ELR (cell line): ENCODE measurements at regions not wholly inside any gene's neighbourhood (a gene's known extent, or its start where the extent isn't known, plus 50 kb on each side); places are given as distances from the start of the nearest gene placed in this dataset.
A peak's percentile ranks its signal among the peaks of the same experiment; 100 is the strongest.
"Not testable (repeated sequence)": the region's sequence is repeated elsewhere in the genome, so short reads cannot be mapped to it uniquely, and the experiment has no call there.

Source experiments
- DNase-seq: peaks from one replicate; pipeline ENCODE4 v3.0.0-alpha.2; 2015; ENCODE audit warnings: low read depth

DNA sequence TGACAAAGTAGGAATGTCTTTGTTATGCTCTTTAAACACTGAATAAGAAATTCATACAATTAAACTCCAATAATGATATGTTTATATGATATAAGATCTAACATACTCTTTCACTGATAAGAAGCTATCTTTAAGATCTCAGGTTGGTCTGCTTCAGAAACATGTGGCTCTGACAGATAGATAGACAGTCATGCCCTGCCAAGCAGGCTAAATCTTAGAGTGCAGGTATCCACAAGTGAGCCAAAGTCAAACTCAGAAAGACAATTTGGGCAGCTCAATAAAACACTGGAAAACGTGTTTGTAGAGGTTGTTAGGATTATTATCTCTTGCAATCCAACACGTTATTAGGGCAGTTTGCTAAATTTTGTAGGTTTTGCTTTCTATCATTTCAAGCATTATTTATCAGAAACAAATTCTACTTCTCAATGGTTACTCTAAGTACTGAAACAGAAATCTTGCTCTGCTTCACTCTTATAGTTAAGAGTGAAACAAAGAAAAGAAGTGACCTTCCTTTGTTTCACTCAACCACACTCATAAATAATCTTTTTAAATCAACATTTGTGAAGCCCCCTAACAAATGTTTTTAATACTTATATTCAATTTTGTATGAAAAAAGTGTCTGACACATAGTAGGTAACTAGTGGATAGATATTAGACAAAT lies 1255.6 kb downstream of the DIAPH3 start:
- DNase-seq = no peak

DNA sequence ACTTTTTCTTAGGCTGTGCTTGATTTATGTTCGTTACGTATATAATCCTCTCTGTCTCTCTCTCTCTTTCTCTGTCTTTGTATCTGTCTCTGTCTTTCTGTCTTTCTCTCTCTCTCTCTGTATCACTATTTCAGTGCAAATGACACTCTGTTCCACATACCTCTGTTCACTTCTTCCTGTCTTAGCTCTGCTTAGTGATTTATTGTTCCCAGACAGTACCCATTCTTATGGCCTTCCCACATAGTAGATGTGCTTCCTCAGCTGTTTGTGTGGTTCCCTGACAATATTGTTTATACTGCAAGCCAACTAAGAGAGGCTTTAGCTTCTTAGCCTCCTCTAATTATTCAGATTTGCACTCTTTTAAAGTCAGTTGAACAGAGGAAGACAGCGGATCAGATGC lies 1244.2 kb downstream of the DIAPH3 start:
- DNase-seq = no peak

DNA sequence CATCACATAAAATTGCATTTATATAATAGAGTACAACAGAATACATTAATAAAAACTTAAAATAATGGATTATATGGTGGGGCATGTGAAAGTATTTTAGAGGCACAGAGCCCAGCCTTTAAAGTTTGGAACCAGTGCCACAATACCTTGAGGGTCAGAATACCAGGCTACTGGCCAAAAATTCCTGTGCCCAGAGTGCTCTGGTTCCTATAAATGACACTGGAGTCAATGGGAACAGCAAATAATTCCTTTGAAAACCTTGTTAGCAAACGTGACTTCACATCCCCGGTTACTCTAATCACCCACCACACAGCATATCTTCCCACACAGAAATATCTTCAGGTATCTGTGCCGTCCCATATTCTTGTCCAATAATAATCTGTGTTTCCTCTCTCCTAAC lies 1242.6 kb downstream of the DIAPH3 start:
- DNase-seq = no peak

DNA sequence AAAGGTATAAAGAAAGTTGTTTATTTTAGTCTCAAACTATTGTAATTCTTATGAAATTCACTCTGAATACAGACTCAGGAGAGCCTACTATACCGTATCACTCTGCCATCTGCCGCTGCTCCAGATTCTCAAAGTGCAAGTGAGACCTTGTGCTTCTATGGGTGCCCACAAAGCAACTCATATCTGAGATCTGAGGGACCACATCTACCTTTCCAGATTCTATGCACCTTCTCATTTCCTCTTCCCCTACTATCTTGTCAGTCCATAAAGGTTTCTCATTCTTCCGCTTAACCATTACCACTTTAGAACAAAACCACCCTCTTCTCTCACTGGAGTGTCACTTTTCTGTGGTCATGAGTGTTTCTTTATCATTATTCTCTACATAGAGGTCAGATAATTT lies 1236.9 kb downstream of the DIAPH3 start:
- DNase-seq = no peak

DNA sequence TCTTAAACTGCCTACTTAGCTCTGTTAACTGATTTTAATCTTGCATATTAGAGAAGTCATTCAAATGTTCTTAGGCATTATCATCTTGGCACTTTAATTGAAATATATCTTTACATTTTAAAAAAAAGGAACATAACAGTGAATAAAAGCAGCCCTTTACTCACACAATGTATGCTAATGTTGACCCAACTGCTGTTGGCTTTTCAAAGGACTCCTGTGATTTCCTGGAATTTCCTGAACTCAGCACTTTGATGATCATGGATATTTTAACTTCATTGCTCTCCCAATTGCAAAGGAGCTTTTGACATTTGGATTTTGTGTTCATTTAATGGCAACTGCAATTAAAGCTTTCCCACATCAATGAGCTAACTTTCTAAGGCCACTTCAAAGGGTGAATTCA lies 1230.3 kb downstream of the DIAPH3 start:
- no peak for DNase-seq

DNA sequence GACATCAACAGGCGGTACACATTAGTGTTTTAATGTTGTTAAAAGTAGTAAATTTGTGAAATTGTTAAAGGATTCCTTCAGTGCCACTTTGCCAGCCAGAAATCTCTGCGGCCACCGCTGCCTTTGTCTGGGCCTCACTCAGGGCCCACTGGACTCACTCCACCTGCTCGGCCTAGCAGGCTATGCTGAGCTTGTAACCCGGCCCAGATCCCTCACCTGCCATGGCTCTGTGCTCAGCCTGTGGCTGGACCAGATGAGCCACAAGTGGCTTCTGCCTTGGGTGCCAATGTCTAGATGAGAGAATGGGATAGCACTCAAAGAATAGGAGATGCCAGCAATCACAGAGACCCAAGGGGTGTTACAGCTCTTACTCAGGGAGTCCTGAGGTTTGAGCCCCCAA lies 1228.0 kb downstream of the DIAPH3 start:
- no peak for DNase-seq

DNA sequence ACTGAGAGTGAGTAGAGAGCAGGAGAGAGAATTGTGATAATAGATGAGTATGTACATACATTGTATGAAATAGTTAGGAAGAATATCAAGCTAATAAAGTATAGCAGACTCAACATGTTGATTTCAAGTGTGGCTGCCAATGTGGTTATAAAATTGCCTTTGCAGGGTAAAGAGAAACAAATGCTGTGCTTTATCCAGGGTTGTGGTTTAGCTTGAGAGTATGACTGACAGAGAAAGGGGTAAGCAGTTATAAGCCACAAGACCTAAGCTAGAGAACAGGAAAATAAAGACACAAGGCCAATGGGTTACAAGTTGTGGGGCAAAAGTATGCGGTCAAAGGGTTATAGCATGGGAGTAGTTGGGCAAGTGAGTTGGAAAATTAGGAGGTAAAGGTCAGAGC lies 1217.5 kb downstream of the DIAPH3 start:
- DNase-seq = no peak

DNA sequence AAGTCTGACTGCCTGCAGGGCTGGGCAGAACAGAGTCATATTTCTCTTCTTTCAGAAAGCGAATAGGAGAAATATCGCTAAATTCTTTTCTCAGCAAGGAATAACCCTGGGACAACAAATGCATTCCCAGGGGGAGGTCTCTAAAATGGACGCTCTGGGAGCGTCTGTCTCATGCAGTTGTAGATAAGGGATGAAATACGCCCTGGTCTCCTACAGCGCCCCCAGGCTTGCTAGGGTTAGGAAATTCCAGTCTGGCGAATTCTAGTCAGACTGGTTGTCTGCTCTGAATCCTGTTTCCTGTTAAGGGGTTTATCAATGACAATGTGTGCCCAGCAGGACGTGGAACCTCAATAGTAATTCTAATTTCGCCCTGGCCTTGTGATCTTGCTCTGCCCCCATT lies 1214.1 kb downstream of the DIAPH3 start:
- DNase-seq = no peak

DNA sequence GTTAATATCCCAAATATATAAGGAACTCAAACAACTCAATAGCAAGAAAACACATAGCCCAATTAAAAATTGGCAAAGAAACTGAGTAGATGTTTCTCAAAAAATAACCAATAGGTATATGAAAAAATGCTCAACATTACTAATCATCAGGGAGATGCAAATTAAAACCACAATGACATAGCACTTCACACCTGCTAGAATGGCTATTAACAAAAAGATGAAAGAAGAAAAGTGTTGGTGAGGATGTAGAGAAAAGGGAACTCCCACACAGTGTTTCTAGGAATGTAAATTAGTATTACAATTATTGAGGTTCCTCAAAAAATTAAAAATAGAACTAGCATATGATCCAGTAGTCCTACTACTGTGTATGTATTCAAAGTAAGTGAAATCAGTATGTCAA lies 1212.8 kb downstream of the DIAPH3 start:
- DNase-seq = no peak

DNA sequence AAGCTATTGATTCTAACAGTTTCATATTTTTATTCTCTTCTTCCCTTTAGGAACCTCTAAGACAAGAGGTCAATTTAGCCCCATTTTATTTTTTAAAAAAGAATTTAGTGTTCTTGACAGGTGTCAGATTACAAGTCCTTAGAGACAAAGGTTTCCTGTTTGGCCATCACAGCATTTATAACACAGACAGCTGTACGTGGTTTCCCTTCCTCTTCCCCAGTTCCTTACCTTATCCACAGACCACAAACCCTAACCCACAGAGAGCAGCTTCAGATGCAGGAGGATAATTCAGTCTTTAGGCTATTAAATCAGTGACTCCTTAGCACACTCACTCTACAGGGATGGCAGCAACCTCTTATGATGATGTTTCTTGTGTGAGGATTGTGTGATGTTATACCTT lies 1210.1 kb downstream of the DIAPH3 start:
- DNase-seq = no peak

DNA sequence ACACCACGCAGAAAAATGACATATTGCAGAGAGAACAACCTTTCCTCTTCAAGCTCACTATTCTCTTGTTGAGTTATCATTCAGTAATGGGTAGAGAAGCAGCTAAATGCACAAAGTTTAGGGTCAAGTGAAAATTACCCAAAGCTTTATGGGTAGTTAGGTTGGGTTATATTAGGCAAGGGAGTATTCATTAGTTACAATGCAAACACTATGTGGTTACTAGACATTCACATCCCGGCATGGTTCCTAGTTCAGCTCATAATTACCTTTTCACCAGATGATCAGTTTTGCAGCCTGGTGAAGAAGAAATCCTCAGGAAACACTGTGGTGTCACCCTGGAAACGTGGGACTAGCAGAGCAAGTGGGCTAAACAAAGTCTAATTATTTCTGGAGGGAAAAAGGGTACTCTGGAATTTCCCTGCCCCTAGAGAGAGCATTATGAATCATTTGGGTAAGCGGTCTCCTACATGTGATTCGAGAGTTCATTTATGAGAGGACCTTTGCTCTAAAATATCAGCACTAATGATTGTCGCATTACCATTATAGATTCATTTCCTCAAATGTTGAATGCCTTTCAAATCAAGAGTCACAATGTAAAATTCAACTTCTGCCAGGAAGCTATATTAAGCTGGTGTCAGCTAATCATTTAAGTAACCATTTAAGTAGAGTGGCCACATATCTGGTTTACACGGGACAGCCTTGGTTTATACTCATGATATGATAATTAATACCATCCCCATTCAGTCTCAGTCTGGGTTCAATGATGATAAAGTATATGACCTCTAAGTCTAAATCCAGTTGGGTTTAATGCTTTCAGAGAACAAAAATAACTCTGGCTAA lies 1208.0 kb downstream of the DIAPH3 start:
- DNase-seq = no peak

DNA sequence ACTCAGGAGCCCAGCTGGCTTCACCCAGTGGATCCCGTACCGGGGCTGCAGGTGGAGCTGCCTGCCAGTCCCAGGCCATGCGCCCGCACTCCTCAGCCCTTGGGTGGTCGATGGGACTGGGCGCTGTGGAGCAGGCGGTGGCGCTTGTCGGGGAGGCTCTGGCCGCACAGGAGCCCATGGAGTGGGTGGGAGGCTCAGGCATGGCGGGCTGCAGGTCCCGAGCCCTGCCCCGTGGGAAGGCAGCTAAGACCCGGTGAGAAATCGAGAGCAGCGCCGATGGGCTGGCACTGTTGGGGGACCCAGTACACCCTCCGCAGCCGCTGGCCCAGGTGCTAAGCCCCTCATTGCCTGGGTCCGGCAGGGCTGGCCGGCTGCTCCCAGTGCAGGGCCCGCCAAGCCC lies 1205.6 kb downstream of the DIAPH3 start:
- not testable (repeated sequence) for DNase-seq

DNA sequence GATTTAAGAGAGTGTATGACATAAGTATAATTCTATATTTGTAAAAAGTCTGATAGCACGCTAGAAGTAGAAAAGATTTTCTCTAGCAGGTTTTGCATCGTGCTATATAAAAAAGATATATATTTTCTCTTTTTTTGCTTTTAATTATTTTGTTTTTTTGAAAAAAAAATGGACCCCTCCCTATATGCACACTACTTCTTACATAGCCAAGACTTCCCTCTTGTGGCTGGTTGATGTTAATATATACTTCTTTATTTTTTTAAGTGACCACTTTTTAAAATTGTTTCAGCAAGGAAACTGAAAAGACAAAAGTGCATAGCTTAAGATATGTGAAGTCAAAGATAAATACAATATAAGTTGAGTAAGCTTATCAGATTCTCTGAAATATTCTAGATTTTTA lies 1202.8 kb downstream of the DIAPH3 start:
- DNase-seq = peak; percentile 1

DNA sequence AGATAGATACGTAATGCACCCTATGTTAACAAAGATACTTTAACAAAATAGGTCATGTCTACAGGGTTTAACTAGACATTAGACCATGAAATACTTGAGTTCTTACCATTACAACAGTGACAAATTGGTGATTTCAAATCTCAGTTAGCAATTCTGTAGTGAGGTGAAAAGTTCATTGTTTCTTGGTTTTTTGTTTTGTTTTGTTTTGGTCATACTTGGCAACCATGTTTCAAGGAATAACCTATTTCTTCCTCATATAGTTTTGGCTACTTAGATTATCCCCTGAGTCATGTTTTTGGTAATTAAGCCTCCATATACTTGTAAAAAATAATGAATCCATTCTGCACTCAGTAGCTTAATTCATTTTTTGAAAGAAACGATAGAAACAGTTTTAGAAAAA lies 1200.4 kb downstream of the DIAPH3 start:
- no peak for DNase-seq

DNA sequence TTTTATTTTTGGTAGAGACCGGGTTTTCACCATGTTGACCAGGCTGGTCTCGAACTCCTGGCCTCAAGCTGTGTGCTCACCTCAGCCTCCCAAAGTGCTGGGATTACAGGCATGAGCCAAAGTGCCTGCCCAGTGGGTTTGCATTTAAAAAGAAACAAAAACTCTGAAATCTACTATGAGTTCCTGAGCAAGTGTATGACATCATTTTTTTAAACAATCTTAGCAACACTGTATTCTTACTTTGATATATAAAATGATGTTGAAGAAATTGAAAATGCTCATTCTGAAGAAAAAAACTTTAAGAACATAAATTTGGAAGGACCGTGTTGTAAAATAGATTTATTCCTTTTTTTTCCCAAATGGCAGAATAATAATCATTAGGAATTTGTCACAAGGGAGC lies 1199.7 kb downstream of the DIAPH3 start:
- DNase-seq = no peak

DNA sequence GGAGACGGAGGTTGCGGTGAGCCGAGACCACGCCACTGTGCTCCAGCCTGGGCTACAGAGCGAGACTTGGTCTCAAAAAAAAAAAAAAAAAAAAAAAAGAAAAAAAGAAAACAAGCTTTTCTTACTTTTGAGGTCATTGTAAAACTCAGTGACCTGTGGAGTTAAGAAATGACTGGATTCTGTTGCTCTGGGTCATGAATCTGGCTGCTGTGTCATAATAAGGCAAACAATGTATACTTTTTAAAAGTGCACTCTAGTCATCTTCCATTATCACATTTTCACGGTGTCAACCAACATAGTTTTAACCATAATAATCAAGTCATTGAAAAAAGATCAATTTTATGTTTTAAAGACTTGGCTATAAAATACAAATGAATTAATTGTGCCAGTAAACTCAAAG lies 1186.6 kb downstream of the DIAPH3 start:
- no peak for DNase-seq

DNA sequence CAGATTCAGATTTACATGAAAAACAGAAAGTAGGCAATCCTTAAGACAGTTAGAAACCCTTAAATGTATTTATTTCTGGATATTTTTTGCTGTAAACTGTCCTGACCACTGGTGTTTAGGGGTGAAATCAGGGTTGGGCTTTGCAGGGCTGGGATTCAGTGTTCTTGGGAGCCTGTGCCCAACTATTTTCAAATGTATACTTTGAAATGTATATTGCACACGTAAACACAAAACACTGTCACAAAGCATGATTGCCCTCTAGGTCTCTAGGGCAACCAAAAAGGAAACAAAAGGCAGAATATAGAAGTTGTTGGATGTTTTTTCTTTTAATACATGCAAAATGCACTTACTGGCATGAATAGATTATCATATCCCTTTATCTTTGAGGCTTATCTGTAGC lies 1185.4 kb downstream of the DIAPH3 start:
- no peak for DNase-seq

DNA sequence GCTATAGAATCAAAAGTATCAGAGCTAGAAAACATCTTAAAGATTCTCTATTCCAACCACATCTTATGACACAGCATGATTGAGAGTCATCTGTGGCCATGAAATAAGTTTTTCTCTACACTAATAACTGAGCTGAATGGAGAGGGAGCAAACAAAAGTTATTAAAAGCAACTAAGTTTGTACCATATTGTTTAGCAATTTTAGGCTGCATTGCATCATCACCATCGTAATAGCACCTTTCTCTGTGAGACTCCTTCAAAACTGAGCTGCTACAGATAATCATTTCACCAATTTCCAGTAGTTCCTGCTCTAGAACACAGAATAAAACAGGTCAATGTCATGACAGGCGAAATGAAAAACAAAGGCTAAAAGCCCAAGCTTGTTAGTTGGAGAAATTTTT lies 1183.9 kb downstream of the DIAPH3 start:
- no peak for DNase-seq

DNA sequence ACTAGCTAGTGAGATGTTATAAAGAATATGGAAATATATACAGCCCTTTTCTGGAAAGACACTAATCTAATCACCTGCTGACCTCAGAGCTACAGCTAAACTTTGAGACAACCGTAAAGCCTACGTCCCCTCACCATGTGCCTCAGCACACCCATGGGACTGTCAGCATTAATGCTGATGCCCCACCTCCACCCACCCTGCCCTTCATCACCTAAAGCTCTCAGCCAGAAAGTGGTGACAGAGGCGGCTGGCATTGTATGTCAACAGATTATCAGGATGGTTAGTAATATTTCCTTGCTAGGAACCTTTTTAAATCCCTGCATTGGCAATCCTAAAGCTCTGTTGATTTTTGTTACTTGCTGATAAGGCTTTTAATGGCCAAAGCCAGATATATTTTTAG lies 1177.9 kb downstream of the DIAPH3 start:
- DNase-seq = no peak

DNA sequence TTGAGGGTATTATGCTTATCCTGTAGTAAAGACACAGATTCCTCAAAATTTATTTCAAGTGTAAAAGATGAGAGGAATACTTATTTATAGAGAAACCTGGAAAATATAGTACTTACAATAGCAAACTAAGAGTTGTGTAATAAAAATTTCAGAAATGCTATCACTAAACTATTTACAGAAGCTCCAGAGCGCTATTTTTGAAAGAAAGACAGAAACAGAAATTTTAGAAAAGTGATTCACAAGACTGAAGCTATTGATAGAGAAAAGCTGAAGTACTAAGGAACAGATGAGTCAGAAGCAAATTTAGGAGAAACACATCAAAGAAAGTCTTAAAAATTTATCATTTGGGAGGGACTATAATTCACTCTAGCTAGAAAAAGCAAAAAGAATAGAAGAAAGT lies 1174.2 kb downstream of the DIAPH3 start:
- no peak for DNase-seq

DNA sequence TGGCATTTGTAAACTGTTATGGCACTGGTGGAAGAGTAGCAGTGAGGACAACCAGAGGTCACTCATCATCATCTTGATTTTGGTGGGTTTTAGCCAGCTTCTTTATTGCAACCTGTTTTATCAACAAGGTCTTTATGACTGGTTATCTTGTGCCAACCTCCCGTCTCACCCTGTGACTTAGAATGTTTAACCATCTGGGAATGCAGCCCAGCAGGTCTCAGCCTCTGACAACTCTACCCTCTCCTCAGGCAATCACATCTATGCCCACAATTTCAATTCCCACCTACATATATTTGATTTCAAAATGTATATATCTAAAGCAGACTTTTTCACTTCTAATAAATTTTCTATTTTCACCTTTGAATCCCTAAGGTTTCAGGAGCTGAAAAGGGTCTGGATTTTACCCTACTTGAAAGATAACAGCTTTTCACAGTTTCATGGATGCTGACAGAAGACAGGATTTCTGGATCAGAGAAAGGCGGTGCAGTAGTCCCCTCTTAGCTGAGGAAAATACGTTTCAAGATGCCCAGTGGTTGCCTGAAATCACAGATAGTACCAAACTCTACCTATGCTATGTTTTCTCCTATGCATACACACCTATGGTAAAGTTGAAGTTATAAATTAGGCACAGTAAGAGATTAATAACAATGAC lies 1171.8 kb downstream of the DIAPH3 start:
- no peak for DNase-seq

DNA sequence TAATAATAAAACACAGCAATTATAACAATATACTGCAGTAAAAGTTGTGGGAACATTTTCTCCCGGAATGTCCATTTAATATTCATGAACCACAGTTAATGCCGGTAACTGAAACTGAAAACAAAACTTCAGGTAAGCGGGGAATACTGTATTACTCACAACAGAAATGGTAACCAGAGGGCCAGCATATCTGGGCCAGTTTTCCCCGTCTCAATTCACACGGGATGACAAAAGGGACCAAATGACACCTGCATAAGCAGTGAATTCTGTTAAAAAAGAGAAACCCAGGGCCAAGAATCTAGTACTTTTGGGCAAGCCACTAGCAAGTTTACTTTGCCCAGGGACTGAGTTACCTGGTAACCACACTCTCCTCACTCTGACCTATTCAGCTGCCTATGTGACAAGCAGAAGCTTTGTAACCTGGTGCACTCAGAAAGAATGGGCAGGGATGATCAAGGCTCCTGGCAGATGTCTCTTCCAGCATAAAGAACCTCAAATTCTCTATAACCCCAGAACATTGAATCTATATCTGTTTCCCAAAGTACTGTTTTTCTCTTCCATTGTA lies 1171.2 kb downstream of the DIAPH3 start:
- no peak for DNase-seq

DNA sequence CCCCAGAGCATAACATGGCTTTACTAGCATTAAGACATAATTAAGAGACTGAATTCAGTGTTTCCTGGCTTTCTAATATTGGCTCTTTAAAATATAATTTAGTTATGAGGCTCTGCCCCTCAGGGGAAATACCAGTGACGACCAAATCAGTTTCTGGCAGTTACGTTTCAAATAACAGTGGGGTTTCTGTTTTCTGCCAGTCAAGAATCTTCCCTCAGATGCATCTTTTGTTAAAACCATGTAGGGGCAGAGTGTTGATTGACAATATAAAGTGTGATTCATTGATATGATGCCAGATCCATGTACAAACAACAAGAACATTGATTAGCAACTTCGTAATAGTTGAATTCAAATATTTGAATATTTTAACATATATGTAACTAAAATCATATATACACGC lies 1169.7 kb downstream of the DIAPH3 start:
- no peak for DNase-seq
